DMS53 treated with DMSO at 0.1 percent for 48 hours (cell line): ENCODE measurements at regions not wholly inside any gene's neighbourhood (a gene's known extent, or its start where the extent isn't known, plus 50 kb on each side); places are given as distances from the start of the nearest gene placed in this dataset.
"Not testable (repeated sequence)": the region's sequence is repeated elsewhere in the genome, so short reads cannot be mapped to it uniquely, and the experiment has no call there.

Experiments
- DNase-seq: peaks from one replicate; lab custom pipeline; 2025; ENCODE audit not compliant: unreplicated experiment; lab: John Stamatoyannopoulos, UW

DNA sequence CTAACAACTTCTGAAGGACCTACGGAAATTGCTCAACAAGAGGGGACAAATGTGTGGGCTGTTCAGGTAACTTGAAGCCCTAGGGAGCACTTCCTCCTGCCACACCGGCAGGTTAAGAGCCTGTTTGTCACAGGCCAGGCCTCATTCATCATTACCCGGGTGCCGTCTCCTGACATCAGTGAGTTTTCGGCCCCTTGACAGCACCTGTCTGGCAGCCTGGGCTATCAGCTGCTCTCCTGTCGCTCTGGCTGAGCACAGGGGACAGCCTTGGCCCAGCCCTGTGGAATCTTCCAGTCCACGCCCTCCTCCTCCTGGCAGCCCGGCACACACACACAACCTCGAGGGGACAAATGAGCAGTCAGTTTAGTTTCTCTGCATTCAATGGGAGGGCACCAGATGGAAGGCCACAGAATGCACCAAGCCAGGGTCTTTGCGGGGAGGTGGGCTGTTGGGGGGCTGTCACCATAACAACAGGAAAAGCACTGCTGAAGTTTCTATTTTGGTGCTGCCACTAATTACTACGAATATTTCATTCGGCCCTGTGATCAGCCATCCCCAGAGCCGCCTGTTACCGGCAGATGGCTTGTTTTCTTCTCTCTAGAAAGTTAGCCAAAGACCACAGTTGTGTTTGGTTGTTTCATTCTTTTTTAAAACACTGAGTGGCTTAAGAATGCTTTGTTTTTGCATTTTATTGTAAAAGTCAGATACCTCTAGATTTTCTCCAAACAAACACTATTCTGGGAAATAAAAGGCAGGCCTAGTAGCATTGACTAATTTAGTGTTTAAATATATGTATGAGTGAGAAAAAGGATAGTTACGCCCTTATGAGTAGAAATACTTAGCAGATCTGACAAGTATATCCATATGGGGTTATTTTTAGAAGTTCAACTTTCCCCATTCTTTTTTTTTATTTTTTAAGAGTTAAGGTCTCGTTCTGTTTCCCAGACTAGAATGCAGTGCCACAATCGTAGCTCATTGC lies 189.9 kb upstream of the NDUFV2 start:
- DNase-seq = no peak

DNA sequence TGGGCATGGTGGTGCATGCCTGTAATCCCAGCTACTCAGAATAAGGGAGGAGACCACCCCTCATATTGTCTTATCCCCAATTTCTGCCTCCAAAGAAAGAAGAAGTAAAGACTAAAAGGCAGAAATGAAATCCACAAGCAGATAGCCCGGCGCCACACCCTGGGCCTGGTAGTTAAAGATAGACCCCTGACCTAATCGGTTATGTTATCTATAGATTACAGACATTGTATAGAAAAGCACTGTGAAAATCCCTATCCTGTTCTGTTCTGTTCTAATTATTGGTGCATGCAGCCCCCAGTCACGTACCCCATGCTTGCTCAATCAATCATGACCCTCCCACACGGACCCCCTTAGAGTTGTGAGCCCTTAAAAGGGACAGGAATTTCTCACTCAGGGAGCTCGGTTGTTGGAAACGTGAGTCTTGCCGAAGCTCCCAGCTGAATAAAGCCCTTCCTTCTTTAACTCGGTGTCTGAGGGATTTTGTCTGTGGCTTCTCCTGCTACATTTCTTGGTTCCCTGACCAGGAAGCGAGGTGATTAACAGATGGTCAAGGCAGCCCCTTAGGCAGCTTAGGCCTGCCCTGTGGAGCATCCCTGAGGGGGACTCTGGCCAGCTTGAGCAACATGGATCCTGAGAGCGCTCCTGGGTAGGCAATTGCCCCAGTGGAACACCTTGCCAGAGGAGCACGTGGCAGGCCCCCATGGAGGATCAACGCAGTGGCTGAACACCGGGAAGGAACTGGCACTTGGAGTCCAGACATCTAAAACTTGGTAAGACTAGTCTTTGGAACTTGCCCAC lies 188.7 kb upstream of the NDUFV2 start:
- not testable (repeated sequence) for DNase-seq

DNA sequence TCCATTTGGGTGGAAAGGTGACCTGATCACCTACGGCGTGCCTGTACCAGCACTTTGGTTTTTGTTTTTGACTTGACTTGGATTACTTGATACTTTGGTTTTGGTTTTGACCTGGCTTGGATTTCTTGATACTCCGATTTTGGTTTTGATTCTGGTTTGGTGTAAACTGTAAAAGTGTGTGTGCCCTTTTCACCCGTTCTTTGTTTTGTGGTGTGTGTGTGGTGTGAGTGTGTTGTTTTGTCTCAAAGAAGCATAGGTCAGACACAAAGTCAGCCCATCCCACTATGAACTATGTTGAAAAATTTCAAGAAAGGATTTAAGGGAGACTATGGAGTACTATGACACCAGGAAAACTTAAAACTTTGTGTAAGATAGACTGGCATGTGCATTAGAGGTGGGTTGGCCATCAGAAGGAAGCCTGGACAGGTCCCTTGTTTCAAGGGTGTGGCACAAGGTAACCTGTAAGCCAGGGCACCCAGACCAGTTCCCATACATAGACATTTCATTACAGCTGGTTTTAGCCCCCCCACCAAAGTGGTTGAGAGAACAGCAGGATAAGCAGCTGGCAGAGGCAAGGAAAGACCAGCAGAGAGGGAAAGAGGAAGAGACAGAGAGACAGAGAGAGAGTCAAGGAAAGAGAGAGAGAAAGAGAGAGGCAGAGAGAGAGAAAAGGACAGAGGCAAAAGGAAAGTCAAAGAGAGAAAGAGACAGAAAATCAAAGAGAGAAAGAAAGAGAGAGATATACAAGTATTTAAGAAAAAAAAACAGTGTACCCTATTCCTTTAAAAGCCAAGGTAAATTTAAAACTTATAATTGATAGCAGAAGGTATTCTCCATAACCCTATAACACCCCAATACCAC lies 187.9 kb upstream of the NDUFV2 start:
- DNase-seq = not testable (repeated sequence)

DNA sequence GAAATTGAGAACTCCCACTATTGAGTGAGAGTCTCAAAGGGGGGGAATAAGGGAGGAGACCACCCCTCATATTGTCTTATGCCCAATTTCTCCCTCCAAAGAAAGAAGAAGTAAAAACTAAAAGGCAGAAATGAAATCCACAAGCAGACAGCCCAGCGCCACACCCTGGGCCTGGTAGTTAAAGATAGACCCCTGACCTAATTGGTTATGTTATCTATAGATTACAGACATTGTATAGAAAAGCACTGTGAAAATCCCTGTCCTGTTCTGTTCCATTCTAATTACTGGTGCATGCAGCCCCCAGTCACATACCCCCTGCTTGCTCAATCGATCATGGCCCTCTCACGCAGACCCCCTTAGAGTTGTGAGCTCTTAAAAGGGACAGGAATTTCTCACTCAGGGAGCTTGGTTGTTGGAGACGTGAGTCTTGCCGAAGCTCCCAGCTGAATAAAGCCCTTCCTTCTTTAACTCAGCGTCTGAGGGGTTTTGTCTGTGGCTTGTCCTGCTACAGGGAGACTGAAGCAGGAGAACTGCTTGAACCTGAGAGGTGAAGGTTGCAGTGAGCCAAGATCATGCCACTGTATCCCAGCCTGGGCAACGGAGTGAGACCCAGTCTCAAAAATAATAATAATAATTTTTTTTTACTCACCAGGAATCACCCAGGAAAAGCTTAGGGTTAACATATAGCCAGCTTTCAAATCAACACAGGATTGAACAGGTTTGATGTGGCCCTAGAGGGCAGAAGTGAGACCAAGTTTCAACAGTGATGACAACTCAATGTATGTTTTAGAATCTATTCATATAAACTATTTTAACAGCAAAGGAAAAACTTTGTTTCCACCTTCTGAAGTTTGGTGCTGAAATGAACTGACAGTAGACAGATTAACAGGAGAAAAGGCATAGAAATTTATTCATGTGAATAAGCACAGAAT lies 181.4 kb upstream of the NDUFV2 start:
- DNase-seq = not testable (repeated sequence)

DNA sequence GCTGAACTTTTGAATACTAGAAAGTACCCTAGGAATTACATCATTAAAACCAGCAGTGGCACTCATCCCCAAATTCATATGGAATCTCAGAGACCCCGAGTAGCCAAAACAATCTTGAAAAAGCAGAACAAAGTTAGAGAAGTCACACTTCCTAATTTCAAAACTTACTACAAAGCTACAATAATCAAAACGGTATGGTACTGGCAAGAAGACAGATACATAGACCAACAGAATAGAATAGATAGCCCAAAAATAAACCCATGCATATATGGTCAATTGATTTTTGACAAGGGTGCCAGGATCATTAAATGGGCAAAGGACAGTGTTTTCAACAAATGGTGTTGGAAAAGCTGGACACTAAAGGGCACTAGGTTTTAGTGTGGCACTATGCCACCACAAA lies 176.0 kb upstream of the NDUFV2 start:
- DNase-seq = no peak

DNA sequence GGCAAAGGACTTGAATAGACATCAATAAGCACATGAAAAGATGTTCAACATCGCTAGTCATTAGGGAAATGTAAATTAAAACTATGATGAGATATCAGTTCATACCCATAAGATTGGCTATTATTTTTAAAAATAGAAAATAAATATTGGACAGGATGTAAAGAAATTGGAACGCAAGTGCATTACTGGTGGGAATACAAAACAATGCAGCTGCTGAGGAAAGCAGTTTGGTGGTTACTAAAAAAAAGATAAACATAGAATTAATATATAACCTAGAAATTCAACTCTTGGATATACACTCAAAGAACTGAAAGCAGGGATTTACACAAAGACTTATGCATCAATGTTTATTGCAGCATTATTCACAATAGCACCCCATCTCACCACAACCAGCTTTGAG lies 174.5 kb upstream of the NDUFV2 start:
- DNase-seq = no peak

DNA sequence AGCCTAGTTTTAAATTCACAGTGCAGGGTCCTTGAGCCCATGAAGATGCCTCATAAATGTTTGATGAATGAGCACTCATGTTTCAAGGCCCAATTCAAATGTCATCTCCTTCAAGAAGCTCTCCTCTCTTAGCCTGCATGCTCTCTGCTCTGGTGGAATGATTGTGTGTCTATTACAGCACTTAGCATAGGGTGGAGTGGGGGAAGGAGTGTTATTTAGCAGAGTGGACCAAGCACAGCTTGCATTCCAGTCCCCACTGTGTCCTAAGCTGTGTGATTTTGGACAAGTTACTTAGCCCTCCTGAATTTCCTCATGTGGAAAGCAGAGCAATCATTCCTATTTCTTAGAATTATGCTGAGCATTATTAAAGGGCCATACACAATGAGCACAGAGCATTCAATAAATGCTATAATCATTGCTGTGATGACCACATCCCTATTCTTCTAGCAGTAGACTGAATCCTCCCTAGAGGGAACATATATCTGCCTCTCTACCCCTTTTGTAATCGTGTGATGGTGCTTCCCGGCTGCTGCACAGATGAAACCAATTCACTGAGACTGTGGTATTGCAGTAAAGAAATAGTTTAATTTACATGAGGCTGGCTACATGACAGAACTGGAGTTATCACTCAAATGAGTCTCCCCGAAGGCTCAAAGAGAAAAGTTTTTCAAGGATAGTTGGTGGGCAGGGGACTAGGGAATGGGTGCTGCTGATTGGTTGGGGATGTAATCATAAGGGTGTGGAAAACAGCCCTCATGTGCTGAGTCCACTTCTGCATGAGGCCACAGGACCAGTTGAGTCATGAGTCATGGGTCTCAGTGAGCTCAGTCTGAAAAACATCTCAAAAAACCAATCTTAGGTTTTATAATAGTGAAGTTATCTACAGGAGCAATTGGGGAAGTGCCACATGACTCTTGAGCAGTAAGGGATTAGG lies 173.4 kb upstream of the NDUFV2 start:
- DNase-seq = no peak

DNA sequence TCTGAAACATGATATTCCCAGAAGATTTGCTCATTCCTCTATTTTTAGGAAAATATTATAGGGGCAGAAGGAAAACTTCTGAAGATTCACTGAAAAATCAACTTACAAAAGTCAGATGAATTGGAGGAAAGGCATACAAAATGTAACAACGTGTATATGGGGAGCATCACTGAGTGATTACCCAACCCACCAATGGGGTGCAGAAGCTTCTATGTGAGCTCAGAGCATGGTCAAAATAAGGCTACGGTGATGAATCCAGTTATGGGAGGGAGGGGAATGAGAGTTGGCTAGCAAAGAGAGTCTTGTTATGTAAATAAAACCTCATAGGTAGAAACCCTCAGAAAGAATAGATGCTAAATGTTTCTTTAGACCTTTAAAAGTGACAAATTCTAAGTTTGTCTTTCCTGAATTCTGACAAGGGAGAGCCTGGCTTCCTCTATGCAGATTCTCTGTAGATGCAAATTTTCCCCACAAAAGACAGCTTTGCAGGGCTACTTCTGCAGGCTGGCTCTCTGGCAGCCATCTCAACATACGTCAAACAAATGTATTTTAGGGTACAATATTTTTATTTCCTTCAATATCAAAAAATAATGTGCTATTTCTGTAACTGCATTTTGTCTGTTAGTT lies 171.4 kb upstream of the NDUFV2 start:
- no peak for DNase-seq

DNA sequence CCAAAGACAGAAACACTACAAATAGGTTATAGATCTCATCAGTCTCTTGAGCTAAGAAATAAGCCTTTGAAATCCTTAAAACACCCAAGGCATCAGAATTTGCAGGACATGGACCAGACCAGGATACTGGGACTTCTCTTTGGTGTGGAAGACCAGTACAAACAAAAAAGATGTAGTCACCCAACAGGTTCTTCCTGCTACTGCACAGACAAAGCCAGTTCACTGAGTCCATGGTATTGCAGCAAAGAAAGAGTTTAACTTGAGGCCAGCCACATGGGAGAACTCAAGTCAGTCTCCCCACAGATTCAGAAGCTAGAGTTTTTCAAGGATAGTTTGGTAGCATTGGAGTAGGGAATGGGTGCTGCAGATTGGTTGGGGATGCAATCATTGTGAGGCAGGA lies 169.6 kb upstream of the NDUFV2 start:
- DNase-seq = peak; percentile 19

DNA sequence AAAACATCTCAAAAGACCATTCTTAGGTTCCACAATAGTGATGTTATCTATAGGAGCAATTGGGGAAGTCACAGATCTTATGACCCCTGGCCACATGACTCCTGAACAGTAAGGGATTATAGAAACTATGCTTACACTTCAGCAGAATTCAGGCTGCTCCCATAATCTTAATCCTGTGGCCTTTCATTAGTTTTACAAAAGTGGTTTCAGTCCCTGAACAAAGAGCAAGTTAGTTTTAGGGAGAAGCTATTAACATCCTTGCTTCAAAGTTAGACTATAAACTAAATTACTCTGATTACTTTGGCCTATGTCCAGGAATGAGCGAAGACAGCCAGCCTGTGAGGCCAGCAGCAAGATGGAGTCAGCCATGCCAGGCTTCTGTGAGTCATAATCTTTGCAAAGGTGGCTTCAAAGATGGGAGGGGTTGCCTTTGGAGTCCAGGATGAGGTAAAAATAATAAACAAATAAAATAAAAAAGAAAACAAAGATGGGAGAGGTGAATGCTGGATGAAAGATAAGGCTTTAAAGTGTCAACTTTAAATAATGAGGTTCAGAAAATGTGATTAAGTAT lies 168.7 kb upstream of the NDUFV2 start:
- no peak for DNase-seq

DNA sequence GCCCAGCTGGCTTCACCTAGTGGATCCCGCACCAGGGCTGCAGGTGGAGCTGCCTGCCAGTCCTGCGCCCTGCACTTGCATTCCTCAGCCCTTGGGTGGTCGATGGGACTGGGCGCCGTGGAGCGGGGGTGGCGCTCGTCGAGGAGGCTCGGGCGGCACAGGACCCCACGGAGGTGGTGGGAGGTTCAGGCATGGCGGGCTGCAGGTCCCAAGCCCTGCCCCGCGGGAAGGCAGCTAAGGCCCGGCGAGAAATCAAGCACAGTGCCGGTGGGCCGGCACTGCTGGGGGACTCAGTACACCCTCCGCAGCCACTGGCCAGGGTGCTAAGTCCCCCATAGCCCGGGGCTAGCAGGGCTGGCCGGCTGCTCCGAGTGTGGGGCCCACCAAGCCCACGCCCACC lies 167.2 kb upstream of the NDUFV2 start:
- not testable (repeated sequence) for DNase-seq

DNA sequence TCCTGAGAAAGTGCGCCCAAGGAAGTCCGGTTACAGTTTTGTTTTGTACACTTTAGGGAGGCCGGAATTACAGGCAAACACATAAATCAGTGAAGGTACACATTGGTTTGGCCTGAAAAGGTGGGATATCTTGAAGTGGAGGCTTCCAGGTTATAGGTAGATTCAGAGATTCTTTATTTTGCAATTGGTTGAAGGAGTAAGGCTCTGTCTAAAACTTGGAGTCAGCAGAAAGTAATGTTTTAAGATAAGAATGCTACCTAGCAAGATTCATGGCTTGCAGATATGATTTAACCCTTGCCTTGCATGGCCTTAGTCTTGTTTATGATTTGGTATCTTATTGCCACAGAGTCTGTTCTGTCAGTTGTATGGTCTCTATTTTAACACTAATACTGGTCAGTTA lies 165.9 kb upstream of the NDUFV2 start:
- DNase-seq = no peak

DNA sequence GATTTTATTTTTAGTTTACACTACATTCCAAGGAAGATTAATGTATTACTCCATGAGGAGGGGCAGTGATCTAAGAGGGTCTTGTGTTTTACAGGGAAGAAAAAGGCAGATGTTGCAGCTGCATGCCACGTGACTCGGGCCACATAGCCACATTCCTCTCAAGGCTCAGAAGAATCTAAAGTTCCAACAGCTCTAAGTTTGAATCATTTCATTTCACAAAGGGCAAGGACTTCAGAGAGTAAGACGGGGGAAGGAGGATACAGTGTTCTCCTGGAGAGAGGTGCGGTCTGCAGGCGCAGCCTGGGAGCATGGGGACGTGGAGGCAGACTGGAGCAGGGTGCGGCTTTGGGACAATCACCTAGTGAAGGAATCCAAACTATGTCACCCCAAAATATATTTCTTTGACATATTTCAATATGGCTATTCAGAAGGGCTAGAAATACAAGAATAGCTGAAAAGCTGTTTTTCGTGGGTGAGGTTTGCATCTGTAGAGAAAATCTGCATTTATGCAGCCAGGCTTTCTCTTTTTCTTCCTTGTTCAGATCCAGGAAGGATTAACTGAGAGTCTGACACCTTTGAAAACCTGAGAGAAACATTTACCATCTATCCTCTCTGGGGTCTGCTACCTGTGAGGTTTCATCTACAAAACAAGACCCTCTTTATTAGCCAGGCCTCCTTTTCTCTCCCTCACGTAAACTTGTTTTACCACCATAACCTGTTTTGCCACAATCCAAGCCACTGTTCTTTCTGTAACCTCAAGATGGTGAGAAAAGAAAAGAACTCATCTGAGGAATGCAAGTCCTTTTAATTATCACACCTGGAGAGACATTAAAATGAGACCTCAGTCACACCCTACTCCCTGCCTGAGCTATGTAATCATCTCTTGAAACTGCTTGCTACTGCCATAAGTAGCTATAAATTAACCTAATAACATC lies 165.1 kb upstream of the NDUFV2 start:
- no peak for DNase-seq

DNA sequence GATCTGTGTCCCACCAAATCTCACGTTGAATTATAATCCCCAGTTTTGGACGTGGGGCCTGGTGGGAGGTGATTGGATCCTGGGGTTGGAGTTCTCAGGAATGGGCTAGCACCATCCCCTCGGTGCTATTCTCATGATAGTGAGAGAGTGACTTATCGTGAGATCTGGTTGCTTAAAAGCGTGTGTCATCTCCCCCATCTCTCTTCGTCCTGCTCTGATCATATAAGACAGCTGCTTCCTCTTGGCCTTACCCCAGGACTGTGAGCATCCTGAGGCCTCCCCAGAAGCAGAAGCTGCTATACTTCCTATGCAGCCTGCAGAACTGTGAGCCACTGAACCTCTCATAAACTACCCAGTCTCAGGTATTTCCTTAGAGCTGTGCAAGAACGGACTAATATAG lies 163.7 kb upstream of the NDUFV2 start:
- DNase-seq = no peak

DNA sequence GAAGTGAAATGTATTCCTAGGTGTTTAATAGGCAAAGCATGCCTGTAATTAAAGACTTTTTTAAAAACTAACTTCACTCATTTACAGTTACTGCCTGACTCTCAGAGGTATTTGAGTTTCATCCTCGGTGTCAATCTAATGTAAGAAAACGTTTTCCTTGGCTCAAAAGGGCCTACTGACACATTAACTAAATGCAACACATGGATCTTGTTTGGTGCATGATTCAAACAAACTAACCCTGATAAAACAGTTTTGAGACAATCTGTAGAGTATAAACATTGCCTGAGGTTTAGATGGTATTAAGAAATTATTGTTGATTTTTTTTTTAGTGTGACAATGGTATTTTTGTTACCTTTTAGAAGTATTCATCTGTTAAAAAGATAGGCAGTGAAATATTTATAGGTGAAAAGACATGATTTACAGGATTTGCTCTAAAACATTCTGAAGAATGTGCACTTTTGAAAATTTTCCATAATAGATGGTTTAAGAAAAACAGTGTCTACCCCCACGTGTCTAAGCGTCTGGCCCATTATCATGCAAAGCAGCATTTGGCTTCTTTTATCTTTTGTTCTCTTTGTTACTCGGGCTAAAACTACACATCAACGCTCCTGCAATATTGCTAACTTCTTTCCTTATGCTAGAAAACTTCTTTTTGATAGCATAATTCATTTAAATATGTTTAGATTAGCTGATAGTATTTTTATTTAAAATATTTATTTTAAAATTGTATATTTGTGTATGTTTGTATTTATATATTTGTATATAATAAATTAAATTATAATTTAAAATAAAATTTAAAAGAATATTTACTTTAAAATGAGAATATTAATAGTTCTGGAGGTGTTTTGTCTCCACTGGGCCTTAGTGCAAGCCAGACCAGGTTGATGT lies 160.2 kb upstream of the NDUFV2 start:
- no peak for DNase-seq

DNA sequence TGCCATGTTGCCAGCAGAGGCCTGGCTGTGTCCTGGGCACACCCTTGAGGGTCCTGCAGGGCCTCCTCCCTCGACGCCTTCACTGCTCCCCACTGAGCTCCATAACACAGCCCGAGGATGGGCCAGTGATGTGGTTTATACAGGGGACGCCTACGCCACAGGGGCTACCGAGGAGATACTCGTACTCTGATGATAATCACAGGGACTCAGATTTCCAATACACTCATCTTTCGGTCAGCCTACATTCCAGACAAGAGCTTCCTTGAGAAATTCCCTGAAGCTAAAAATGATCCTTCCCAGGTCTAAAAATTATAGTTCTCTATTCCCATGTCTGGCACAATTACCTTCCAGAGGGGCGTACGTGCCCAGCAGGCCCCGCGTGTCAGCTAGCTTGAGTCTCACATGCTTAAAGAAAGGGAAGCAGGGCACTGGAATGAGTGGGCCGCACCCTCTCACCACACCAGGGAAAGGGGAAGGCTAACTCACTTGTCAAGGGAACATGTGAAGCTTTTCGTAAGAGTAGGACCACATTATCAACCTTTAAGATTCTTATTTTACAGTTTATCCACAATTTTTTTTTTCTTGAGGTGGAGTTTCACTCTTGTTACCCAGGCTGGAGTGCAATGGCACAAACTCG lies 159.5 kb upstream of the NDUFV2 start:
- DNase-seq = no peak
